Glutamatergic neuron (in vitro differentiated cells): ENCODE measurements at regions not wholly inside any gene's neighbourhood (a gene's known extent, or its start where the extent isn't known, plus 50 kb on each side); places are given as distances from the start of the nearest gene placed in this dataset.

Experiments
- DNase-seq: peaks from one replicate; pipeline ENCODE4 v3.0.0; 2022
- H3K27ac Mint-ChIP-seq: one replicate; pipeline ENCODE4 v1.8.0; 2020; ENCODE audit warnings: mild to moderate bottlenecking, mixed read lengths, inconsistent platforms; ENCODE audit not compliant: unreplicated experiment
- H3K27me3 Mint-ChIP-seq: one replicate; pipeline ENCODE4 v1.8.0; 2020; ENCODE audit warnings: mild to moderate bottlenecking, moderate library complexity, mixed read lengths, inconsistent platforms; ENCODE audit not compliant: unreplicated experiment
- H3K36me3 Mint-ChIP-seq: one replicate; pipeline ENCODE4 v1.8.0; 2020; ENCODE audit warnings: mild to moderate bottlenecking, mixed read lengths, inconsistent platforms; ENCODE audit not compliant: unreplicated experiment
- H3K4me1 Mint-ChIP-seq: one replicate; pipeline ENCODE4 v1.8.0; 2020; ENCODE audit warnings: mild to moderate bottlenecking, low read depth, mixed read lengths, inconsistent platforms; ENCODE audit not compliant: unreplicated experiment
- H3K4me3 Mint-ChIP-seq: one replicate; pipeline ENCODE4 v1.8.0; 2020; ENCODE audit warnings: mild to moderate bottlenecking, mixed read lengths, inconsistent platforms; ENCODE audit not compliant: unreplicated experiment
- H3K9me3 Mint-ChIP-seq: one replicate; pipeline ENCODE4 v1.8.0; 2020; ENCODE audit warnings: mild to moderate bottlenecking, moderate library complexity, mixed read lengths, inconsistent platforms; ENCODE audit not compliant: unreplicated experiment
- TF ChIP-seq, protein P1 (sequence below): fragments of 200-600 bp; sonication (generic); IDR thresholded peaks from one replicate; pipeline ENCODE4 v1.5.0; 2021; ENCODE audit not compliant: partially characterized antibody, unreplicated experiment

DNA sequence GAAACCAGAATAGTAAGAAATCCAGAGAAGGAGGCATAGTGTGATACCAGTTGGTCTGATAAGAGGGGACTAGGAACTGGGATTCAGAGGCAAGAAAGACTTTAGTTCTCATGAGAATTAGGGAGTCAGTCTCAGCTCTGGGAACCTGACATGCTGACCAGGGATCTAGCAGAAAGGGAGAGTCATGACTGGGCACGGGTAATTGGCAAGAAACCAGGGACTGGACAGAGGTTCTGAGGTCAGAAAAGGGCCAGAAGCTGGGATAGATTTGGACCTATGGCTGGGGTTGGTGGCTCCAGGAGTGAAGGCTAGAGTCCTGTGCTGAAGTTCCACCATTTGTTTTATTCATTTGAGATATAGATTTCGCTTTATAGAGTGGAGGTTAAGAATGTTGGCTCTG, 110.2 kb upstream of the C1GALT1C1 start:
- Mint-ChIP-seq H3K36me3 (no peaks in the 10 kb centered on the region), H3K27ac (no peak overlapping the region), H3K4me1 (no peaks in the 10 kb centered on the region), H3K27me3 (no peaks in the 10 kb centered on the region), H3K9me3 (no peaks in the 10 kb centered on the region), H3K4me3 (no peak overlapping the region)
- TF ChIP-seq, protein P1, sequence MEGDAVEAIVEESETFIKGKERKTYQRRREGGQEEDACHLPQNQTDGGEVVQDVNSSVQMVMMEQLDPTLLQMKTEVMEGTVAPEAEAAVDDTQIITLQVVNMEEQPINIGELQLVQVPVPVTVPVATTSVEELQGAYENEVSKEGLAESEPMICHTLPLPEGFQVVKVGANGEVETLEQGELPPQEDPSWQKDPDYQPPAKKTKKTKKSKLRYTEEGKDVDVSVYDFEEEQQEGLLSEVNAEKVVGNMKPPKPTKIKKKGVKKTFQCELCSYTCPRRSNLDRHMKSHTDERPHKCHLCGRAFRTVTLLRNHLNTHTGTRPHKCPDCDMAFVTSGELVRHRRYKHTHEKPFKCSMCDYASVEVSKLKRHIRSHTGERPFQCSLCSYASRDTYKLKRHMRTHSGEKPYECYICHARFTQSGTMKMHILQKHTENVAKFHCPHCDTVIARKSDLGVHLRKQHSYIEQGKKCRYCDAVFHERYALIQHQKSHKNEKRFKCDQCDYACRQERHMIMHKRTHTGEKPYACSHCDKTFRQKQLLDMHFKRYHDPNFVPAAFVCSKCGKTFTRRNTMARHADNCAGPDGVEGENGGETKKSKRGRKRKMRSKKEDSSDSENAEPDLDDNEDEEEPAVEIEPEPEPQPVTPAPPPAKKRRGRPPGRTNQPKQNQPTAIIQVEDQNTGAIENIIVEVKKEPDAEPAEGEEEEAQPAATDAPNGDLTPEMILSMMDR: no peak
- no peak for DNase-seq

DNA sequence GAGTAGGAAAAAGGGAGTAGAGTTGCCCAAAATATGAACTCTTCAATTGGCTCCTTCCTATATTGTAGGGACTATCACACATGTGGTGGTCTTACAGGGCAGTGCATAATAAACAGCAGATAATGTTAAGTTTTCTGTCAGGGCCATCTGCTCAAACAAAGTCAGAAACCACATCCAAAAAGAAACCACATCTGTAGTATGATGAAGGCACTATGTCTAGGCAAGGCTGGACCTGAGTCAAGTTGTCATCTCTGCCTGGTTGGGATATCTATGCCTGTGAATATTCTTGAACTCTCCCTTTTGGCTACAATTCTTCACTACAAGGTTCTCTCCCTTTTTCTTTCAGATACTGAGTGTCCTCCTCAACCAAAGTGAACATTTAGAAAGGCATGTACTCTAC, 109.4 kb upstream of the C1GALT1C1 start:
- no peaks in the 10 kb centered on the region for H3K27me3 Mint-ChIP-seq
- TF ChIP-seq, protein P1: no peak
- no peaks in the 10 kb centered on the region for H3K4me1 Mint-ChIP-seq
- DNase-seq: no peak
- no peaks in the 10 kb centered on the region for H3K36me3 Mint-ChIP-seq
- no peak overlapping the region for H3K4me3 Mint-ChIP-seq
- H3K27ac Mint-ChIP-seq: no peak overlapping the region
- no peaks in the 10 kb centered on the region for H3K9me3 Mint-ChIP-seq

DNA sequence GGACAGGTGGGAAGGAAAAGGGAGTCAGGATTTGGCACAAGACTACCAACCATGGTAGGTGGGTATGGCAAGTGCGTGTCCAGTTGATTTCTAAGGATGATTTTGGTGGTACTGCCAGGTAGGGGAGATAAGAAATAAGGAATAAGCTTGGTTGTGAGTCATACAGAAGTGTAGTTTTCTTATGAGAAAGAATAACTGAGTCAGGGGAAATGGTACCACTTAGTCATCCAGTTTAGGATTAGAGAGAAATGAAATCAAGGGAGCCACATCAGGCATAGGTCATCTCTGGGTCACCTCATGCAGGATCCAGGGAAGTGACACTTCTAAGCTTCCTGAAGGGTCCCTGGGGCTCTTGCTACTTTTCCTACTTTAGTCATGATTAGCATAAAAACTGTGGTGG, 107.1 kb upstream of the C1GALT1C1 start:
- TF ChIP-seq, protein P1: no peak
- Mint-ChIP-seq H3K4me3 (no peak overlapping the region), H3K4me1 (no peaks in the 10 kb centered on the region), H3K27me3 (no peaks in the 10 kb centered on the region), H3K9me3 (no peaks in the 10 kb centered on the region), H3K27ac (no peak overlapping the region), H3K36me3 (no peaks in the 10 kb centered on the region)
- DNase-seq: no peak

DNA sequence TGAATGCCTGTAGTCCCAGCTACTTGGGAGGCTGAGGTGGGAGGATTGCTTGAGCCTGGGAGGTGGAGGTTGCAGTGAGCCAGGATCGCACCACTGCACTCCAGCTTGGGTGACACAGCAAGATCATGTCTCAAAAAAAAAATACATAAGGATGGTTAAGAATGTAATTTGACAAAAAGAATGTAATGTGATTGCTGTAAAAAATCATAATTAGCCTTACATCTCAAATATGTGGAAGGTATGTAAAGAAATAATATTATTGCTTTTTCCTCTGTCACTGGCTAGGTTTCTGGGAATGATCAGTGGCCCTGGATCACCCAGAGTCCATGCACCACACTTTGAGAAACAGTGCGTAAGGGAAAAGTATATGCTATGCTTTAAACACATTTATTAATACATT, 106.1 kb upstream of the C1GALT1C1 start:
- Mint-ChIP-seq H3K36me3 (no peaks in the 10 kb centered on the region), H3K4me3 (no peak overlapping the region), H3K27ac (no peak overlapping the region), H3K4me1 (no peaks in the 10 kb centered on the region), H3K27me3 (no peaks in the 10 kb centered on the region), H3K9me3 (no peaks in the 10 kb centered on the region)
- TF ChIP-seq, protein P1: no peak
- DNase-seq: no peak

DNA sequence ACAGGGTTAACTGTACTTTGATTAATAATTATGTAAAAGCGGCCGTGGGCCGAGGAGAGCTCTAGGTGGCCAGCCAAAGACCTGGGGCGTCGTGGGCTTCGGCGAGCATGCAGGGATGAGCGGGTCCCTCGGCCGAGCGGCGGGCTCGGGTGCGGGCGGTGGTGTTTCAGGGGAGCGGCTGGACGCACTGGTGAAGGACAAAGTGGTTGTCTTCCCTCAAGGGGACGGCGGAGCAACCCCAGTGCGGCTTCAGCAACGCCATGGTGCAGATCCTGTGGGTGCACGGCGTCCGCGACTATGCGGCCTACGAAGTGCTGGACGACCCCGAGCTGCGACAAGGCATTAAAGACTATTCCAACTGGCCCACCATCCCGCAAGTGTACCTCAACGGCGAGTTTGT, 103.0 kb upstream of the C1GALT1C1 start:
- no peaks in the 10 kb centered on the region for H3K9me3 Mint-ChIP-seq

More for the DNA sequence above, 103.0 kb upstream of the C1GALT1C1 start:
- TF ChIP-seq, protein P1: no peak
- H3K4me1 Mint-ChIP-seq: no peaks in the 10 kb centered on the region
- no peaks in the 10 kb centered on the region for H3K27me3 Mint-ChIP-seq
- DNase-seq: no peak
- H3K27ac Mint-ChIP-seq: no peak overlapping the region
- no peak overlapping the region for H3K4me3 Mint-ChIP-seq
- H3K36me3 Mint-ChIP-seq: no peaks in the 10 kb centered on the region
